HG02623 (cell line): ENCODE measurements at regions not wholly inside any gene's neighbourhood (a gene's known extent, or its start where the extent isn't known, plus 50 kb on each side); places are given as distances from the start of the nearest gene placed in this dataset.
"Not testable (repeated sequence)": the region's sequence is repeated elsewhere in the genome, so short reads cannot be mapped to it uniquely, and the experiment has no call there.

ENCODE experiments used
- ATAC-seq: cut with Tn5 transposase; IDR thresholded peaks from one replicate; pipeline ENCODE4 v1.9.1; 2021; ENCODE audit warnings: moderate library complexity; ENCODE audit not compliant: unreplicated experiment

- ATAC-seq = no peak
Measured at GRCh38 chr15:53133255-53133850, 343.2 kb upstream of the ONECUT1 start.

DNA sequence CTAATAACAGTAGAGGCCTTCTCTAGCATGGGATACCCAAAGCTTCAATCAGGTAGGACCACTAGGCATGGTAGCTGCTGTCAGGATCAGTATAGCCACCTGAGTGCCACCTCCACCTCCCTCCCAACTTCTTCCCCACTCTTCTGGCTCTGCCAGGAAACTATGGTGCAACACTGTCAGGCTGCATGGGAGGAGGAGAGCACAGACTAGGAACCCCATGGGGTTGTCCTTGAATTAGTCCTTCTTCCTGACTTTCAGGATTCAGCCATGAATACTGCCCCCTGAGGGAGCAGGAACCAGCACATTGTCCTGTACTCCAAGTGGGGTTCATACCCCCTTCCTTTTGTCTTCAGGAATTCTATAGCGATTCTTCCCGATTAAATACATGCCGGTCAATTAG is 340.8 kb upstream of the ONECUT1 start:
- ATAC-seq = no peak

DNA sequence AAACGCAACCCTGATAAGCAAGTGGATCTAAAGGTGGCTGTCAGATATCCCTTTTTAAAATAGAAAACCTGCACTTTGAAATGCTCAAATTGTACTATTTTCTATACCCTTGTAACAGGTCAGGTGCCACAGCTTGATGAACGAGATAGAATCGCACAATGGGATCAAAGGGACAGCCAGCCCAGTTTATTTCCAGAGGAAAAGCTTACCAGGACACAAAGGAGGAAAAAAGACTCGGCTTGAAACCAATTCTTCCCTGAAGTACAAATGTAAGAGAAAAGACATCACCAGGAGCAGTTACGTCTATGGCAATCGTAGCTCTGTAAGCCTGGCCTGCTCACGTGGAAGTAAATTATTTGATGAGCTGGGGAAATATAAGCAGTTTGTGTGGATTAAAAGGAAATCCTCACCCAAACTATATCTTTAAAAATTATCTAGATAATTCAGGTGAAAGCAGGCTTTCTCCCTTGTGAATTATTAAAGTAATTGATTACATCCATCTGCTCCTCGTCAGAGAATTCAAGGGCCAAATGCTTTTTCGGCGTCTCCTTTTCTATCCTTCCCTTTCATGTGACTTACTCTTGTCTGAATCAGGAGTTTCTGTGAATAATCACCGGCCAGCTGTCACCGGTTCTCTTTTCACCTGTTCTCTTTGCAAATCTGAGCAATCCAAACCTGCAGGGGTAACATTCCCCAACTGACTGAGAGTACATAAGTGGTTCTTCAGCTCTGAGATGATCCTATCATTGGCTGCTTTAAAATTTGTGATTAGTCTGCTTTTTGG is 339.2 kb upstream of the ONECUT1 start:
- no peak for ATAC-seq

DNA sequence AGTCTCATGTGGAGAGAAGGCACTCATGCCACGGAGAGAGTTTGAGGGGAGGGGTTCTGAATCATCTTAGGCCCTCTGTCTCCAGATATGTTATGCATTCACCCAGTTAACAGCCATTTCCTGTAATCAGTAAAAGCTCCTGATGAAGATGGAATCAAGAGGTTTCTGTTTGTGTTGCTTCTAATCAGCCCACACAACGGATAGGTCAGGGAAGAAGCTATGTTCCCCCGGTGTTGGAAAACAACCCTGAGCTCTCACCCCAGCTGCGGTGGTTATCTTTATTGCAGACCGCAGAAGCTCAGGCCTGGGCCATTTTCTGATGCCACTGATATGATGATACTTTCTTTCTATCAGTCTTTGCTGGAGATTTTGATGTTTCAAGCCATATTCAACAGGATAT is 338.5 kb upstream of the ONECUT1 start:
- ATAC-seq = no peak

- no peak for ATAC-seq
Measured at GRCh38 chr15:53126144-53126543, 336.0 kb upstream of the ONECUT1 start.

DNA sequence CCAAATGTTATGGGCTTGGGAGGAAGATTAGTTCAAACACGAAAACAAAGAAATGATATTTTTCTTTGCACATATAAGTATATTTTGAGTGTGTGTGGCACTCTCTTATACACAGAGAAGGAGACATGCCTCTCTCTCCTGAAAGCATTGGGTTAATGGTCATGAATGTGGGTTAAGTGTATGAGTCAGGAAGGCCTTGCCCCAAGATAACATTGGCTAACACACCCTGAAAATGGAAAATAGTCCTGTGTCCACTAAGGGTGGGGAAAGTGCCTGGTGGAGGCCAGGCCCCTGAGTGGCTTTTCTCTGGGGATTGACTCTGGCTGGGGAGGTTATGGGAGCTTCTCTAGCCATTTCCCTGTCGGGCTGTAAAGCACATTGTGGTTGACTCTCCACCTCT is 332.7 kb upstream of the ONECUT1 start:
- no peak for ATAC-seq

DNA sequence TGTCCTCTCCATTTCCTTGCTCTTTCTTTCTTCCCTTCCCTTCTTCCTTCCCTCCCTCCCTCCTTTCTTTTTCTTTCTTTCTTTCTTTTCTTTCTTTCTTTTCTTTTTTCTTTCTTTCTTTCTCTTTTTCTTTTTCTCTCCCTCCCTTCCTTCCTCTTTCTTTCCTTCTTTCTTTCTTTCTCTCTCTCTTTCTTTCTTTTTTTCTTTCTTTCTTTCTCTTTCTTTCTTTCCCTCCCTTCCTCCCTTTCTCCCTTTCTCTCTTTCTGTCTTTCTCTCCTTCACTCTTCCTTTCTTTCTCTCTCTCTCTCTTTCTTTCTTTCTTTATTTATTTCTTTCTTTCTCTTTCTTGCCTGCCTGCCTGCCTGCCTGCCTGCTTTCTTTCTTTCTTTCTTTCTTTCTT is 326.8 kb upstream of the ONECUT1 start:
- ATAC-seq = not testable (repeated sequence)

- ATAC-seq = no peak
Measured at GRCh38 chr15:53116169-53116568, 326.0 kb upstream of the ONECUT1 start.

- no peak for ATAC-seq
Measured at GRCh38 chr15:53115563-53115962, 325.4 kb upstream of the ONECUT1 start.

GRCh38 chr15:53114960-53115359 is 324.8 kb upstream of the ONECUT1 start:
- no peak for ATAC-seq

DNA sequence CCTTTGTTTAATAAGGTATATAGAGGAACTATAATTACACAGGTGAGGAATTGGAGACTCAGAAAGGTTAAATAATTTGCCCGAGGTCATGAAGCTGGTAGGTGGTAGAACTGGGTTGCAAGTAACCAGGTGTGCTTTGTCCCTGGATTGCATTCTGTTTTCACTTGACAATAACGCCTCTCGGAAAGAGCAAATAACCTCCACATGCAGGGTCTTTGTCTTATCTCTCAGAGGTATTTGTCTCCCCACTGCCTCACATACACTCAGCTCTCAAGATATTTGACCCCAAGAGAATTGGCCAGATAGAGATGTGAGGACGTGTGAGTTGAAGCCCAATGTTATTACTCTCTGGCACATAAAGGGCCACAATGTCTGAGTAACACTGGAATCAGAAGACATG is 320.9 kb upstream of the ONECUT1 start:
- no peak for ATAC-seq

GRCh38 chr15:53108319-53108718 is 318.2 kb upstream of the ONECUT1 start:
- ATAC-seq = no peak

GRCh38 chr15:53107855-53108254 is 317.7 kb upstream of the ONECUT1 start:
- ATAC-seq = no peak

- no peak for ATAC-seq
Measured at GRCh38 chr15:53106505-53107286, 316.6 kb upstream of the ONECUT1 start.

DNA sequence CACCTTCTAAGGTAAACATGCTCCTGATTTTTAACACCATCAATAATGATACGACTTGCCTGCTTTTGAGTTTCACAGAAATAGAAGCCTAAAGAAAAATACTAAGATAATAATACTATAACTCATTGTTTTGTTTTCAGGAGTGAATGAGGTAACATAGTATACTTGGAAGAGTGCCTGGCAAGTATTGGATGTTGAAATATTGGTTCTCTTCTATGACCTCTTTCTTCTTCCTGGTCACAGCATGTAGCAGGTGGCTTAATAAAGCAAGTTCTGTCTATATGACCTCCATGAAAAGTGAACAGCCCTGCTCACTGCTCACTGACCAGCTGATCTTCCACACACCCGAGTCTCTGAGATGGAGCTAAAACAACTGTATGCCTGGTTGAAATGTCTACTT is 312.3 kb upstream of the ONECUT1 start:
- no peak for ATAC-seq

DNA sequence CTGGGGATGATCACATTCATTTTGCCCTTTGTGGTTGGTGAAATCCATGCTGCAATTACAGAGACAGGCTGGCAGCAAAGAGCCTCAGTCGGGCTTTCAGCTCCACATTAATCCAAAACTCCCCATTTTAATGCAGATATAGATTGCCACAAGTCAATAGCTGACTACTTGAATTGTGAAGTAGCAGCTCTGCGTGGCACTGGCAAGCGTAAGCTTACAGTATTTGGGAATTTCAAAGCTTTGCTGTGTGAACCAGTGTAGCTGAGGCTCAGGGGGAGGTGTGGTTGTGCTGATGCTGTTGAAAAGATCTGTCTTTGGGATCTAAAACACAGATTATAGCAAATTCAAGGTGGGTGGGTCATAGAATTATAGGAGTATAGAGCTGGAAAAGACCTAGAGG is 290.3 kb upstream of the ONECUT1 start:
- ATAC-seq = no peak

DNA sequence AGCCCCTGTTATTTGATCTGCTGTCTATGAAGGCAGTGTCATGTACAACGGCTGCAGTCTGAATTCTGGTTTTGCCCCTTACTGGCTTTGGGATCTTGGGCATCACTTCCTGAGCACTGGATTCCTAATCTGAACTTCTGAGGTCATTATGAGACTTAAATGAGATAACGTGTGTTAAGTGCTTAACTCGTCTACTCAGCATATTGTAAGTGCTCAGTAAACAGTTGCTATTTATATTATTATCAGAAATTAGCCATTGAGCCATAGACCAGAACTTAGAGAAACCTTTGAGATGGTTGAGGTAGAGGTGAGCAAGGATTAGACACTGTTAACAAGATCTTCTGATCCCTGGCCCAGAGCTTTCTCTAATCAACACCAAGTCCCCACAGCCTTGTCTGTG is 284.1 kb upstream of the ONECUT1 start:
- no peak for ATAC-seq

DNA sequence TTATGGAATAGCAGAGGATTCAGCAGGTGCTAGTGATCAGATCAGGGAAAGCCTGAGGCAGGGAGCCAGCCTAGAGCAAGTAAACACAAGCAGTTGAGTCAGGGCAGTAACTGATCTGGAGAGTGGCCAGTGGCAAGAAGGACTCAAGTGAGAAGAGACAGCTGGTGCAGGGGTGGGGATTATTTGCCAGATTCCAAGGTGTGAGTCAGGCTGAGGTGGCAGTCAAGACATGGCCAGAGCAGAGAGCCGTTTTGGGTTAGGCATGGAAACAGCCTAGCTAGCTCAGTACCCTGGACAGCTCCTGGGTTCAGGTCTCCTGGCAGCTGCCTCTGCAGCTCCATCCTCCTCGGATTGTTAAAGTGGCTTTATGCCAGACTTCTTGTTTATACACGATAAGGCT is 281.9 kb upstream of the ONECUT1 start:
- ATAC-seq = no peak

DNA sequence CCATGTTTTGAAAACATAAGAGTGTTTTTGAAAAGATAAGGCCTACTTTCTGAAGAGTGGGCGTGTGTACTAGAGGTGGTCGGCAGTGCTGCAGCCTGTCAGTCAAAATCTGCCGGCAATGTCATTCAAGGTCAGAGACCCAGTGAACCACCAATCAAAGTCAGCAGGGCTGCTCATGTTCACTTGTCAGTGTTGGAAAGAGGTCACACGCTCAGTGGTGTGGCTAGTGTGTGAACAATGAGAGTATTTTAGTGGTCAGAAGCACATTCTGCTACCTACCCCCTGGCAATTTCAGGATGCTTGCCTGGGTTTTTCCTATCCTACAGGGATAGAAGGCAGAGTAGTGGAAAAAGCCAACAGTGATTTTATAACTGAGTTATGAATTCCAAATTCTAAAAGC is 278.5 kb upstream of the ONECUT1 start:
- ATAC-seq = no peak

DNA sequence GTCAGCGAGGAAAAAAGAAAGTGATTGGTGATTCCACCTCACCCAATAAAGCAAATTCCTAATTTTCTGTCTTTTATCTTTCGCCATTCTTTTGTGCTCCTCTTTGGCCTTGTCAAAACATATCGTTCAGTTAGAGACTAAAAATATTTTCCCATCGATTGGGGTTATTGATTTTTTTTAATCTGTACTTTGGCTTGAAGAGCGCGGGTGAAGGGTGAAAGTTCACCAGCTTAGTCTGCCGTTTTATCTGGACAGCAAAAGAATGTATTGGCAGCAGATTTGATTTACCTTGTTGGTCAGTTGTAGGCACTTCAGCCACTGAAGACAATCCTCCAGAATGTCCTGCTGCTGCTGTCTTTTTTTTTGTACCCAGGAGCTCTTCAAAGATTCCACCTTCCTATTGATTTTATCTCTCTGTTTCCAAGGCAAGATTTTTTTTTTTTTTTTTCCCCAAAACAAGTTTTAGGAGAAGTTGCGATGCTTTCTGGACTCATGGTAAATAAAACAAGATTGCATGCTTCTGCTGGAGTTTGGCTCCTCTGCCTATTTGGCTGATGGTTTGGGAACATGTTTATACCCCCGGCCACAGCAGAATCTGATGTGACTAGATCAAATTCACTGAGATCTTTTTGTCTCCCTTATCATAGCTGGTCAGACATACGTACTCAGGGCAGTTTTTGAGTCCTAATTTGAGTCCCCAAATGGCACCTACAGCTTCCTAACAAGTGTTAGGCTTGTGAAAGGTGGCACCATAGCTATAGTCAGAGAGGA is 269.3 kb upstream of the ONECUT1 start:
- no peak for ATAC-seq

DNA sequence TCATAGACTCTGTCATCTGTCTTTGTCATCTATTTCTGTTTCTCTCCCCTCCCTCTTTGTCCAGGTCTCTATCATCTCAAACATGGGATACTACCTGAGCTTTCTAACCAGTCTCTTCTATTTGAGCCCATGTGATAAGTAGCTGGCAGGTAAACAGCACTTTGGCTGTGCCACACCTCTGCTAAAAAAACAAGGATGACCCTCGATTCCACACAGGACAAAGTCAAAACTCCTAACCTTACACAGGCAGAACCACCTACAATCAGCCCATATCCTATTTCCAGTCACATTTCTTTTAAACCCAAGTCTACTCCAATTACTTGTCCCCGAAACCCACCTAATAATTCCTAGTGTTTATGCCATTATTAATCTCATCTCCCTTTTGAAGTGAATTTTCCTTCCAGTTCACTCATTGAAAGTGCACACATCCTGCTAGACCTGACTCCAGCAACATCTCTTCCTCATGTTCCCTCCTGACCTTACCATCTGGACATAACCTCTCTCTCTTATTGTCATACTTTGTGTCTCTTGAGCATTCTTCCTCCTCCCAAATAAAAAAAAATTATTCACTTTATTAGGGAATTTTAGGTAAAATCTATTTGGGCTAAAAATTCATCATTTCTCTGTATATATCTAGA is 256.1 kb upstream of the ONECUT1 start:
- ATAC-seq = no peak
